ENCODE measurements at regions not wholly inside any gene's neighbourhood (a gene's known extent, or its start where the extent isn't known, plus 50 kb on each side); places are given as distances from the start of the nearest gene placed in this dataset.

GRCh38 chr6:163944897-163945296, 530.4 kb downstream of the QKI start:
- intact Hi-C loops (cut with DNase I), result loop anchor here in 1 of 4 donors (10.0 kb wide), 1 partner anchor 770 kb away; no protein-coding TSS in a partner anchor
- WGBS, result 85% methylated on average over 11 of the region's 11 CpGs
- Histone ChIP-seq H3K4me1 (ENCODE audit: control insufficient read depth, insufficient read depth, low read length) (peaks cover 7% of the 10 kb centered on the region), H3K27me3 (ENCODE audit: control insufficient read depth, insufficient read depth) (no peaks in the 10 kb centered on the region), H3K9me3 (ENCODE audit: control insufficient read depth, low read length) (no peaks in the 10 kb centered on the region), H3K27ac (ENCODE audit: low read length) (no peak overlapping the region), H3K4me3 (ENCODE audit: low read length) (no peak overlapping the region)
- DNase-seq (no peak), ATAC-seq (no peak)

- Histone ChIP-seq H3K4me1 (ENCODE audit: control insufficient read depth, insufficient read depth, low read length) (peaks cover 7% of the 10 kb centered on the region), H3K9me3 (ENCODE audit: control insufficient read depth, low read length) (no peaks in the 10 kb centered on the region), H3K4me3 (ENCODE audit: low read length) (peak overlapping the region; percentile 1), H3K27ac (ENCODE audit: low read length) (peak overlapping the region; percentile 36), H3K27me3 (ENCODE audit: control insufficient read depth, insufficient read depth) (no peaks in the 10 kb centered on the region)
- ATAC-seq, result peak; percentile 67 to 69
- 26% methylated on average over 16 of the region's 16 CpGs for WGBS
- DNase-seq, result peak in 2 of 3 donors; percentile 43 to 74
- intact Hi-C loops (cut with DNase I), result loop anchor here in 1 of 4 donors (10.0 kb wide), 1 partner anchor 769 kb away; no protein-coding TSS in a partner anchor
These were observed 529.3 kb downstream of the QKI start for GRCh38 chr6:163943607-163944385.

GRCh38 chr6:163942790-163943189, 528.3 kb downstream of the QKI start:
- peaks cover 7% of the 10 kb centered on the region for H3K4me1 ChIP-seq (ENCODE audit: control insufficient read depth, insufficient read depth, low read length)
- no peaks in the 10 kb centered on the region for H3K9me3 ChIP-seq (ENCODE audit: control insufficient read depth, low read length)
- WGBS, result 80% methylated on average over 3 of the region's 3 CpGs
- no peak overlapping the region for H3K27ac ChIP-seq (ENCODE audit: low read length)
- intact Hi-C loops (cut with DNase I), result loop anchor here in 1 of 4 donors (10.0 kb wide), 1 partner anchor 768 kb away; no protein-coding TSS in a partner anchor
- no peak for DNase-seq
- H3K27me3 ChIP-seq (ENCODE audit: control insufficient read depth, insufficient read depth), result no peaks in the 10 kb centered on the region
- H3K4me3 ChIP-seq (ENCODE audit: low read length), result no peak overlapping the region
- no peak for ATAC-seq

- H3K4me3 ChIP-seq (ENCODE audit: low read length), result peak overlapping the region; percentile 16
- intact Hi-C loops (cut with DNase I), result loop anchor here in 1 of 4 donors (10.0 kb wide), 1 partner anchor 767 kb away; no protein-coding TSS in a partner anchor
- H3K9me3 ChIP-seq (ENCODE audit: control insufficient read depth, low read length), result no peaks in the 10 kb centered on the region
- H3K27me3 ChIP-seq (ENCODE audit: control insufficient read depth, insufficient read depth), result no peaks in the 10 kb centered on the region
- ATAC-seq (peak in 1 of 2 donors; percentile 40), DNase-seq (no peak)
- peaks cover 7% of the 10 kb centered on the region for H3K4me1 ChIP-seq (ENCODE audit: control insufficient read depth, insufficient read depth, low read length)
- WGBS, result 42% methylated on average over 7 of the region's 7 CpGs
- H3K27ac ChIP-seq (ENCODE audit: low read length), result peak overlapping the region; percentile 53
These were observed 527.1 kb downstream of the QKI start for GRCh38 chr6:163941624-163941976.

- peak; percentile 84 to 91 for ATAC-seq
- WGBS, result 58% methylated on average over 10 of the region's 10 CpGs
- Histone ChIP-seq H3K9me3 (ENCODE audit: control insufficient read depth, low read length) (no peaks in the 10 kb centered on the region), H3K27ac (ENCODE audit: low read length) (peak overlapping the region; percentile 53), H3K4me3 (ENCODE audit: low read length) (peak overlapping the region; percentile 16), H3K27me3 (ENCODE audit: control insufficient read depth, insufficient read depth) (no peaks in the 10 kb centered on the region), H3K4me1 (ENCODE audit: control insufficient read depth, insufficient read depth, low read length) (peaks cover 7% of the 10 kb centered on the region)
- intact Hi-C loops (cut with DNase I), result loop anchor here in 1 of 4 donors (10.0 kb wide), 1 partner anchor 766 kb away; no protein-coding TSS in a partner anchor
- peak; percentile 60 to 88 (median 74) for DNase-seq
These were observed 526.4 kb downstream of the QKI start for GRCh38 chr6:163940705-163941623.

- Histone ChIP-seq H3K9me3 (ENCODE audit: control insufficient read depth, low read length) (no peaks in the 10 kb centered on the region), H3K4me1 (ENCODE audit: control insufficient read depth, insufficient read depth, low read length) (peaks cover 2% of the 10 kb centered on the region), H3K27me3 (ENCODE audit: control insufficient read depth, insufficient read depth) (no peaks in the 10 kb centered on the region), H3K27ac (ENCODE audit: low read length) (no peak overlapping the region), H3K4me3 (ENCODE audit: low read length) (no peak overlapping the region)
- ATAC-seq (no peak), DNase-seq (no peak)
- WGBS, result 77% methylated on average over 4 of the region's 4 CpGs
- intact Hi-C loops (cut with DNase I), result no loop called here
These were observed 522.6 kb downstream of the QKI start for GRCh38 chr6:163937071-163937470.

GRCh38 chr6:163935158-163935762, 520.7 kb downstream of the QKI start:
- Histone ChIP-seq H3K27ac (ENCODE audit: low read length) (no peak overlapping the region), H3K4me1 (ENCODE audit: control insufficient read depth, insufficient read depth, low read length) (no peaks in the 10 kb centered on the region), H3K27me3 (ENCODE audit: control insufficient read depth, insufficient read depth) (no peaks in the 10 kb centered on the region), H3K9me3 (ENCODE audit: control insufficient read depth, low read length) (no peaks in the 10 kb centered on the region), H3K4me3 (ENCODE audit: low read length) (no peak overlapping the region)
- 55% methylated on average over 6 of the region's 6 CpGs for WGBS
- ATAC-seq (peak in 1 of 2 donors; percentile 45), DNase-seq (no peak)
- intact Hi-C loops (cut with DNase I), result no loop called here

GRCh38 chr6:163930012-163930411, 515.5 kb downstream of the QKI start:
- intact Hi-C loops (cut with DNase I), result no loop called here
- WGBS, result 88% methylated on average over 6 of the region's 6 CpGs
- no peak for ATAC-seq
- Histone ChIP-seq H3K4me1 (ENCODE audit: control insufficient read depth, insufficient read depth, low read length) (no peaks in the 10 kb centered on the region), H3K9me3 (ENCODE audit: control insufficient read depth, low read length) (no peaks in the 10 kb centered on the region), H3K27ac (ENCODE audit: low read length) (no peak overlapping the region), H3K27me3 (ENCODE audit: control insufficient read depth, insufficient read depth) (no peaks in the 10 kb centered on the region), H3K4me3 (ENCODE audit: low read length) (no peak overlapping the region)
- no peak for DNase-seq

- H3K9me3 ChIP-seq (ENCODE audit: control insufficient read depth, low read length), result no peaks in the 10 kb centered on the region
- DNase-seq, result no peak
- no peak overlapping the region for H3K27ac ChIP-seq (ENCODE audit: low read length)
- ATAC-seq, result no peak
- intact Hi-C loops (cut with DNase I), result loop anchor here in 1 of 4 donors (10.0 kb wide), 1 partner anchor 65 kb away; no protein-coding TSS in a partner anchor
- no peaks in the 10 kb centered on the region for H3K27me3 ChIP-seq (ENCODE audit: control insufficient read depth, insufficient read depth)
- no peak overlapping the region for H3K4me3 ChIP-seq (ENCODE audit: low read length)
- 88% methylated on average over 3 of the region's 3 CpGs for WGBS
- H3K4me1 ChIP-seq (ENCODE audit: control insufficient read depth, insufficient read depth, low read length), result no peaks in the 10 kb centered on the region
These were observed 515.0 kb downstream of the QKI start for GRCh38 chr6:163929538-163929937.

GRCh38 chr6:163926642-163927041, 512.1 kb downstream of the QKI start:
- Histone ChIP-seq H3K27ac (ENCODE audit: low read length) (peak overlapping the region; percentile 17), H3K27me3 (ENCODE audit: control insufficient read depth, insufficient read depth) (no peaks in the 10 kb centered on the region), H3K9me3 (ENCODE audit: control insufficient read depth, low read length) (no peaks in the 10 kb centered on the region), H3K4me3 (ENCODE audit: low read length) (no peak overlapping the region), H3K4me1 (ENCODE audit: control insufficient read depth, insufficient read depth, low read length) (no peaks in the 10 kb centered on the region)
- ATAC-seq, result peak; percentile 85 to 93
- intact Hi-C loops (cut with DNase I), result loop anchor here in 1 of 4 donors (10.0 kb wide), 1 partner anchor 62 kb away; no protein-coding TSS in a partner anchor
- WGBS, result 67% methylated on average over 7 of the region's 7 CpGs
- DNase-seq, result peak; percentile 64 to 82 (median 79)

All from right cardiac atrium (tissue), 5 donors.